ENCODE measurements at regions not wholly inside any gene's neighbourhood (a gene's known extent, or its start where the extent isn't known, plus 50 kb on each side); places are given as distances from the start of the nearest gene placed in this dataset.

- intact Hi-C loops (cut with micrococcal nuclease) = no loop called here
Measured at GRCh38 chr10:128642023-128642422, 515.8 kb upstream of the MKI67 start.

GRCh38 chr10:128642502-128642901, 516.3 kb upstream of the MKI67 start:
- intact Hi-C loops (cut with micrococcal nuclease) = no loop called here

- intact Hi-C loops (cut with micrococcal nuclease) = no loop called here
Measured at GRCh38 chr10:128643658-128644057, 517.4 kb upstream of the MKI67 start.

- intact Hi-C loops (cut with micrococcal nuclease) = no loop called here
Measured at GRCh38 chr10:128645486-128645885, 519.3 kb upstream of the MKI67 start.

GRCh38 chr10:128646956-128647355, 520.7 kb upstream of the MKI67 start:
- intact Hi-C loops (cut with micrococcal nuclease) = no loop called here

GRCh38 chr10:128657548-128657947, 531.3 kb upstream of the MKI67 start:
- intact Hi-C loops (cut with micrococcal nuclease) = no loop called here

GRCh38 chr10:128660726-128661125, 534.5 kb upstream of the MKI67 start:
- intact Hi-C loops (cut with micrococcal nuclease) = no loop called here

GRCh38 chr10:128661404-128662197, 535.4 kb upstream of the MKI67 start:
- intact Hi-C loops (cut with micrococcal nuclease) = no loop called here

GRCh38 chr10:128662520-128662919, 536.3 kb upstream of the MKI67 start:
- intact Hi-C loops (cut with micrococcal nuclease) = no loop called here

GRCh38 chr10:128664729-128665128, 538.5 kb upstream of the MKI67 start:
- intact Hi-C loops (cut with micrococcal nuclease) = no loop called here

- intact Hi-C loops (cut with micrococcal nuclease) = no loop called here
Measured at GRCh38 chr10:128675405-128675804, 549.2 kb upstream of the MKI67 start.

GRCh38 chr10:128680116-128680515, 553.9 kb upstream of the MKI67 start:
- intact Hi-C loops (cut with micrococcal nuclease) = no loop called here

GRCh38 chr10:128684215-128684614, 558.0 kb upstream of the MKI67 start:
- intact Hi-C loops (cut with micrococcal nuclease) = no loop called here

GRCh38 chr10:128686630-128687278, 560.5 kb upstream of the MKI67 start:
- intact Hi-C loops (cut with micrococcal nuclease) = no loop called here

- intact Hi-C loops (cut with micrococcal nuclease) = no loop called here
Measured at GRCh38 chr10:128687408-128687807, 561.2 kb upstream of the MKI67 start.

GRCh38 chr10:128687927-128688549, 561.8 kb upstream of the MKI67 start:
- intact Hi-C loops (cut with micrococcal nuclease) = no loop called here

GRCh38 chr10:128689667-128690066, 563.4 kb upstream of the MKI67 start:
- intact Hi-C loops (cut with micrococcal nuclease) = no loop called here

- intact Hi-C loops (cut with micrococcal nuclease) = no loop called here
Measured at GRCh38 chr10:128693493-128694131, 567.4 kb upstream of the MKI67 start.

- intact Hi-C loops (cut with micrococcal nuclease) = no loop called here
Measured at GRCh38 chr10:128694168-128694850, 568.1 kb upstream of the MKI67 start.

- intact Hi-C loops (cut with micrococcal nuclease) = no loop called here
Measured at GRCh38 chr10:128694851-128695725, 568.9 kb upstream of the MKI67 start.
